ENCODE measurements at regions not wholly inside any gene's neighbourhood (a gene's known extent, or its start where the extent isn't known, plus 50 kb on each side); places are given as distances from the start of the nearest gene placed in this dataset.

GRCh38 chr4:81642543-81642942 is 170.8 kb upstream of the RASGEF1B start:
- no peak overlapping the region for H3K4me3 Mint-ChIP-seq (ENCODE audit: low read depth)
- DNase-seq (ENCODE audit: low spot score): no peak

GRCh38 chr4:81639248-81639647 is 167.5 kb upstream of the RASGEF1B start:
- DNase-seq (ENCODE audit: low spot score): no peak
- intact Hi-C loops (cut with micrococcal nuclease): no loop called here
- Mint-ChIP-seq H3K27ac (no peak overlapping the region), H3K36me3 (ENCODE audit: low read depth) (no peaks in the 10 kb centered on the region), H3K4me1 (ENCODE audit: low read depth) (peaks cover 1% of the 10 kb centered on the region), H3K27me3 (ENCODE audit: low read depth) (peaks cover 5% of the 10 kb centered on the region), H3K4me3 (ENCODE audit: low read depth) (no peak overlapping the region), H3K9me3 (no peaks in the 10 kb centered on the region)

More at GRCh38 chr4:81642543-81642942, 170.8 kb upstream of the RASGEF1B start:
- Mint-ChIP-seq H3K4me1 (ENCODE audit: low read depth) (no peaks in the 10 kb centered on the region), H3K27ac (no peak overlapping the region), H3K36me3 (ENCODE audit: low read depth) (no peaks in the 10 kb centered on the region), H3K9me3 (peaks cover 5% of the 10 kb centered on the region), H3K27me3 (ENCODE audit: low read depth) (peaks cover 5% of the 10 kb centered on the region)
- intact Hi-C loops (cut with micrococcal nuclease): no loop called here

GRCh38 chr4:81638698-81639097 is 167.0 kb upstream of the RASGEF1B start:
- intact Hi-C loops (cut with micrococcal nuclease): no loop called here
- no peak overlapping the region for H3K27ac Mint-ChIP-seq
- no peaks in the 10 kb centered on the region for H3K9me3 Mint-ChIP-seq
- peaks cover 1% of the 10 kb centered on the region for H3K4me1 Mint-ChIP-seq (ENCODE audit: low read depth)
- no peak for DNase-seq (ENCODE audit: low spot score)
- H3K27me3 Mint-ChIP-seq (ENCODE audit: low read depth): peaks cover 9% of the 10 kb centered on the region
- no peak overlapping the region for H3K4me3 Mint-ChIP-seq (ENCODE audit: low read depth)
- no peaks in the 10 kb centered on the region for H3K36me3 Mint-ChIP-seq (ENCODE audit: low read depth)

GRCh38 chr4:81635739-81636138 is 164.0 kb upstream of the RASGEF1B start:
- peaks cover 4% of the 10 kb centered on the region for H3K27me3 Mint-ChIP-seq (ENCODE audit: low read depth)
- peaks cover 1% of the 10 kb centered on the region for H3K4me1 Mint-ChIP-seq (ENCODE audit: low read depth)
- no peak for DNase-seq (ENCODE audit: low spot score)
- H3K36me3 Mint-ChIP-seq (ENCODE audit: low read depth): no peaks in the 10 kb centered on the region
- no peaks in the 10 kb centered on the region for H3K9me3 Mint-ChIP-seq
- intact Hi-C loops (cut with micrococcal nuclease): no loop called here
- no peak overlapping the region for H3K4me3 Mint-ChIP-seq (ENCODE audit: low read depth)
- no peak overlapping the region for H3K27ac Mint-ChIP-seq

GRCh38 chr4:81634766-81635549 is 163.3 kb upstream of the RASGEF1B start:
- peaks cover 1% of the 10 kb centered on the region for H3K4me1 Mint-ChIP-seq (ENCODE audit: low read depth)
- no peak for DNase-seq (ENCODE audit: low spot score)
- no peak overlapping the region for H3K27ac Mint-ChIP-seq
- peaks cover 4% of the 10 kb centered on the region for H3K27me3 Mint-ChIP-seq (ENCODE audit: low read depth)
- no peaks in the 10 kb centered on the region for H3K9me3 Mint-ChIP-seq
- no peaks in the 10 kb centered on the region for H3K36me3 Mint-ChIP-seq (ENCODE audit: low read depth)
- intact Hi-C loops (cut with micrococcal nuclease): no loop called here
- H3K4me3 Mint-ChIP-seq (ENCODE audit: low read depth): no peak overlapping the region

GRCh38 chr4:81634165-81634564 is 162.5 kb upstream of the RASGEF1B start:
- no peak overlapping the region for H3K27ac Mint-ChIP-seq
- H3K27me3 Mint-ChIP-seq (ENCODE audit: low read depth): peaks cover 4% of the 10 kb centered on the region
- no peak for DNase-seq (ENCODE audit: low spot score)
- intact Hi-C loops (cut with micrococcal nuclease): no loop called here
- H3K4me1 Mint-ChIP-seq (ENCODE audit: low read depth): peaks cover 2% of the 10 kb centered on the region
- no peak overlapping the region for H3K4me3 Mint-ChIP-seq (ENCODE audit: low read depth)
- H3K36me3 Mint-ChIP-seq (ENCODE audit: low read depth): no peaks in the 10 kb centered on the region
- H3K9me3 Mint-ChIP-seq: no peaks in the 10 kb centered on the region

GRCh38 chr4:81632581-81633299 is 161.0 kb upstream of the RASGEF1B start:
- no peak for DNase-seq (ENCODE audit: low spot score)
- H3K9me3 Mint-ChIP-seq: no peaks in the 10 kb centered on the region
- H3K27ac Mint-ChIP-seq: no peak overlapping the region
- peaks cover 5% of the 10 kb centered on the region for H3K27me3 Mint-ChIP-seq (ENCODE audit: low read depth)
- H3K4me1 Mint-ChIP-seq (ENCODE audit: low read depth): peaks cover 11% of the 10 kb centered on the region
- intact Hi-C loops (cut with micrococcal nuclease): no loop called here
- H3K36me3 Mint-ChIP-seq (ENCODE audit: low read depth): no peaks in the 10 kb centered on the region
- no peak overlapping the region for H3K4me3 Mint-ChIP-seq (ENCODE audit: low read depth)

- H3K27ac Mint-ChIP-seq: no peak overlapping the region
- H3K27me3 Mint-ChIP-seq (ENCODE audit: low read depth): peaks cover 6% of the 10 kb centered on the region
- intact Hi-C loops (cut with micrococcal nuclease): no loop called here
These were observed 160.3 kb upstream of the RASGEF1B start for GRCh38 chr4:81631958-81632441.

GRCh38 chr4:81629366-81629765 is 157.7 kb upstream of the RASGEF1B start:
- no peaks in the 10 kb centered on the region for H3K9me3 Mint-ChIP-seq

More at GRCh38 chr4:81631958-81632441, 160.3 kb upstream of the RASGEF1B start:
- Mint-ChIP-seq H3K4me1 (ENCODE audit: low read depth) (peaks cover 11% of the 10 kb centered on the region), H3K4me3 (ENCODE audit: low read depth) (no peak overlapping the region), H3K36me3 (ENCODE audit: low read depth) (no peaks in the 10 kb centered on the region), H3K9me3 (no peaks in the 10 kb centered on the region)
- no peak for DNase-seq (ENCODE audit: low spot score)

GRCh38 chr4:81628489-81628888 is 156.8 kb upstream of the RASGEF1B start:
- Mint-ChIP-seq H3K27me3 (ENCODE audit: low read depth) (peaks cover 14% of the 10 kb centered on the region), H3K27ac (no peak overlapping the region), H3K9me3 (no peaks in the 10 kb centered on the region), H3K4me3 (ENCODE audit: low read depth) (no peak overlapping the region), H3K36me3 (ENCODE audit: low read depth) (no peaks in the 10 kb centered on the region), H3K4me1 (ENCODE audit: low read depth) (peaks cover 10% of the 10 kb centered on the region)
- intact Hi-C loops (cut with micrococcal nuclease): loop anchor here (5.0 kb wide), 1 partner anchor 136 kb away; no protein-coding TSS in a partner anchor
- DNase-seq (ENCODE audit: low spot score): no peak

More at GRCh38 chr4:81629366-81629765, 157.7 kb upstream of the RASGEF1B start:
- peaks cover 14% of the 10 kb centered on the region for H3K27me3 Mint-ChIP-seq (ENCODE audit: low read depth)
- no peak overlapping the region for H3K27ac Mint-ChIP-seq
- H3K4me3 Mint-ChIP-seq (ENCODE audit: low read depth): no peak overlapping the region
- no peaks in the 10 kb centered on the region for H3K36me3 Mint-ChIP-seq (ENCODE audit: low read depth)
- no peak for DNase-seq (ENCODE audit: low spot score)
- intact Hi-C loops (cut with micrococcal nuclease): loop anchor here (5.0 kb wide), 1 partner anchor 137 kb away; no protein-coding TSS in a partner anchor
- H3K4me1 Mint-ChIP-seq (ENCODE audit: low read depth): peaks cover 10% of the 10 kb centered on the region

GRCh38 chr4:81627590-81627989 is 155.9 kb upstream of the RASGEF1B start:
- peaks cover 10% of the 10 kb centered on the region for H3K4me1 Mint-ChIP-seq (ENCODE audit: low read depth)
- H3K27me3 Mint-ChIP-seq (ENCODE audit: low read depth): peaks cover 14% of the 10 kb centered on the region
- DNase-seq (ENCODE audit: low spot score): no peak
- H3K4me3 Mint-ChIP-seq (ENCODE audit: low read depth): no peak overlapping the region
- no peaks in the 10 kb centered on the region for H3K9me3 Mint-ChIP-seq
- no peak overlapping the region for H3K27ac Mint-ChIP-seq
- intact Hi-C loops (cut with micrococcal nuclease): loop anchor here (5.0 kb wide), 1 partner anchor 135 kb away; no protein-coding TSS in a partner anchor
- H3K36me3 Mint-ChIP-seq (ENCODE audit: low read depth): no peaks in the 10 kb centered on the region

GRCh38 chr4:81626851-81627250 is 155.1 kb upstream of the RASGEF1B start:
- Mint-ChIP-seq H3K27ac (no peak overlapping the region), H3K27me3 (ENCODE audit: low read depth) (peaks cover 14% of the 10 kb centered on the region), H3K4me3 (ENCODE audit: low read depth) (no peak overlapping the region), H3K36me3 (ENCODE audit: low read depth) (no peaks in the 10 kb centered on the region), H3K4me1 (ENCODE audit: low read depth) (peaks cover 10% of the 10 kb centered on the region), H3K9me3 (no peaks in the 10 kb centered on the region)
- no peak for DNase-seq (ENCODE audit: low spot score)
- intact Hi-C loops (cut with micrococcal nuclease): loop anchor here (5.0 kb wide), 1 partner anchor 135 kb away; no protein-coding TSS in a partner anchor

Data from activated T-helper 2 cell treated with anti-CD3 and anti-CD28 coated beads, Interferon-gamma antibody, Interleukin-2, Interleukin-4, amounts not matched to agents 10 μg/mL and 5 μg/mL and 100 μg/mL, durations not matched to agents 14 hours and 24 hours and 36 hours (primary cell).